ENCODE measurements at regions not wholly inside any gene's neighbourhood (a gene's known extent, or its start where the extent isn't known, plus 50 kb on each side); places are given as distances from the start of the nearest gene placed in this dataset.

DNA sequence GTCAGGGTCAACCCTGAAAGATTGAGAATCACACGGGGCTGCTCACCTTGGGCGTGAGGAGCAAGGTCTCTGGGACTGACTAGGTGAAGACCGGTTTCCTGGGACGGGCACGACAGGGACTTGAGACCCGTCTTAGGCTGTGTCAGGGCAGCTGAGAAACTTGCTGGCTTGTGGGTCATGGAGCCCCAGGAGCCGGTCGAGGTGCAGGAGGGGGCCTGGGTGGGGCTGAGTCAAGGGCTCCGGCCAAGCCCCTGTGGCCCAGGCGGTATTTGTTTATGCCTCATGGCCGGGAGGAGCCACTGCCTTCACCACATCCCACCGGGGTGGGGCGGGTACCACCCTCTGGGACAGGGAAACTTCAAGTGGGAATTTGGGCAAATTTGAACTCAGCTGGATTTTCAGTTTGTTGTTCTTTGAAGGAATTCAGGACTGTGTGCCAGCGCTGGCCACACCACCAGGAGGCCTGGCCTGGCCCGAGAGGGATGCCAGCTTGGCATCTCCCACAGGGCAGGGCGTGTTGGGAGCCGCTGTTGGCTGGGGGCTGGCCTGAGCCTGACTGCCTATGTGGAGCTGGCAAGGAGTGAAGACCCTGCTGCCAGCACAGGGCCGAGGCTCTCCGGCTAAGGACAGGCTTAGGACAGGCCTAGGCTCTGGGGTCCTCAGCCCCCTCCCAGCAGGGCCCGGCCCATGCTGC is 116.1 kb downstream of the METRNL start:
- H3K4me3 ChIP-seq (replicated peaks; ENCODE audit: low read depth, low read length) = no peak overlapping the region
- DNase-seq (ENCODE audit: low read depth) = peak; percentile 21
- TF ChIP-seq, protein P1, sequence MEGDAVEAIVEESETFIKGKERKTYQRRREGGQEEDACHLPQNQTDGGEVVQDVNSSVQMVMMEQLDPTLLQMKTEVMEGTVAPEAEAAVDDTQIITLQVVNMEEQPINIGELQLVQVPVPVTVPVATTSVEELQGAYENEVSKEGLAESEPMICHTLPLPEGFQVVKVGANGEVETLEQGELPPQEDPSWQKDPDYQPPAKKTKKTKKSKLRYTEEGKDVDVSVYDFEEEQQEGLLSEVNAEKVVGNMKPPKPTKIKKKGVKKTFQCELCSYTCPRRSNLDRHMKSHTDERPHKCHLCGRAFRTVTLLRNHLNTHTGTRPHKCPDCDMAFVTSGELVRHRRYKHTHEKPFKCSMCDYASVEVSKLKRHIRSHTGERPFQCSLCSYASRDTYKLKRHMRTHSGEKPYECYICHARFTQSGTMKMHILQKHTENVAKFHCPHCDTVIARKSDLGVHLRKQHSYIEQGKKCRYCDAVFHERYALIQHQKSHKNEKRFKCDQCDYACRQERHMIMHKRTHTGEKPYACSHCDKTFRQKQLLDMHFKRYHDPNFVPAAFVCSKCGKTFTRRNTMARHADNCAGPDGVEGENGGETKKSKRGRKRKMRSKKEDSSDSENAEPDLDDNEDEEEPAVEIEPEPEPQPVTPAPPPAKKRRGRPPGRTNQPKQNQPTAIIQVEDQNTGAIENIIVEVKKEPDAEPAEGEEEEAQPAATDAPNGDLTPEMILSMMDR (IDR thresholded peaks at IDR 0.05; ENCODE audit: low read length, missing control alignments) = no peak

DNA sequence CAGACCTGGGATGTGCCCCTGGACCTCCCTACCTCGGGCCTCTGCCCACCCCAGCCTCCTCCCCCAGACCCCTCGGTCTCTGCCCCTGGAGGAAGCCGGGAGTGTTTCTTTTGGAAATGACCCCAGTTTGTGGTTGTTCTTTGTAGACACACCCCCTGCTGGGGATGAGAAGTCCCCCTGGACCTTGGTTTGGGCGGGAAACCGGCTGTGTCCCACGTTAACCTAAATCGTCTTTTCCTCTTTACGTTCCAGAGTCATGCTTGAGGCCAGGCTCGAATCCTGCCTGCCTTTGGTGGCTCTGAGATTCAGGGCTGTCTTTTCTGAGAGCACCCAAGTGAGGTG is 116.6 kb downstream of the METRNL start:
- H3K4me3 ChIP-seq (replicated peaks; ENCODE audit: low read depth, low read length) = no peak overlapping the region
- TF ChIP-seq, protein P1 (IDR thresholded peaks at IDR 0.05; ENCODE audit: low read length, missing control alignments) = no peak
- DNase-seq (ENCODE audit: low read depth) = peak; percentile 24

DNA sequence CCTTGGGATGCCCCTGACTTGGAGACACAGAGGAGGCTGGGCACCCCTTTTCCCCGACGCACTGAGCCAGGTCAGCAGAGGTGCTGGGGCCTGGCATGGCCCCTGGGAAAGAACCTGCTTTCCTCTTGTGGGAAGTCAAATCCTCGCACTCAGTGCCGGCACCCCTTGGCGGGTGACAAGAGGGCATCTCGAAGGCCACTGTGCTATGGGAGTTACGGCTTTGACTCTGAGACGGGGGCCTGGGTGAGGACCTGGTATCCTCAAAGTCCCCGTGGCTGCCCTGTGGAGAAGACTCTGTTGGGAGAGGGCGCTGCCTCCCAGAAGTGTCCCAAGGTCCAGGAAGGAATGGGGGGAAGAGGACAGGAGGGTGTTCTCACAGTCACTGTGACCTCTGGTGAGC is 117.0 kb downstream of the METRNL start:
- no peak overlapping the region for H3K4me3 ChIP-seq (replicated peaks; ENCODE audit: low read depth, low read length)
- DNase-seq (ENCODE audit: low read depth) = no peak
- TF ChIP-seq, protein P1 (IDR thresholded peaks at IDR 0.05; ENCODE audit: low read length, missing control alignments) = no peak

DNA sequence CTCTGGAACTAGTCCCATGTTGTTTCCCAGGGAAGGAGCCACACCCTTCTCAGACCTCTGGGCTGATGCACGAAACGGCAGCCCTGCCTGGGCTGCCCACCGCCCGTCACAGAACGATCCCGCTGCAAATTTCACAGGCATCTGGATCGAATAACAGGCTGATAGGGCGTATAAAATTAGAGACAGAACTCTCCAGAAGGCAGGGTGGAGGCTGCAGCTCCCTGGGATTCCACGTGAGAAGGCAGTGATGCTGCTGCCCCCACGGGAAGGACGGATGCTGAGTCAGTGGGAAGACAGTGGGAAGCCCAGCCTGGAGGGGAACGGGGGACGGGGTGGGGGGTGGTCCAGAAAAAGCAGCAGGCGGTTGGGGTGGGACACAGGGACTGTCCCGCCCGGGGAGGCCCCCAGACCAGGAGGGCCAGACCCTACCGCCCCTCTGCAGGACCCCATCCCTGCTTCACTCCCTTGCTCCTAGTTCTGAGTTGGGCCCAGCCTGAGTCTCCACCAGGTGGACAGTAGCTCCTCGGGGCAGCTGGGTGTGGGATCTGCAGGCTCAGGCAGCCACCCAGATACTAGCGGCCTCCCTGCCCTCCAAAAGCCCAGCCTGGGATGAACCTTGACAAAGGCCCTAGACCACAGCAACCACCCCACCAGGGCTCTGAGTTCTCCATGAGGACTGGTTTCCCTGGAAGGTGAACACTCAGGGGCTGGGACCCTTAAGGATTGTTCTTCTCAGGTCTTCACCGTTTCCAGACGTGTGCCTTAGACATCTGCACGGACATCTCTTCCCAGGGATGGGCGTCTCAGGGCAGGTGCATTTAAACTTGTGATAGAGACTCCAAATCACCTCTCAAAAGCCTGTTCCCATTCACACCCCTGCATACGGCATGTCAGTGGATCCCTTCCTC is 117.8 kb downstream of the METRNL start:
- TF ChIP-seq, protein P1 (IDR thresholded peaks at IDR 0.05; ENCODE audit: low read length, missing control alignments) = no peak
- no peak for DNase-seq (ENCODE audit: low read depth)
- no peak overlapping the region for H3K4me3 ChIP-seq (replicated peaks; ENCODE audit: low read depth, low read length)

DNA sequence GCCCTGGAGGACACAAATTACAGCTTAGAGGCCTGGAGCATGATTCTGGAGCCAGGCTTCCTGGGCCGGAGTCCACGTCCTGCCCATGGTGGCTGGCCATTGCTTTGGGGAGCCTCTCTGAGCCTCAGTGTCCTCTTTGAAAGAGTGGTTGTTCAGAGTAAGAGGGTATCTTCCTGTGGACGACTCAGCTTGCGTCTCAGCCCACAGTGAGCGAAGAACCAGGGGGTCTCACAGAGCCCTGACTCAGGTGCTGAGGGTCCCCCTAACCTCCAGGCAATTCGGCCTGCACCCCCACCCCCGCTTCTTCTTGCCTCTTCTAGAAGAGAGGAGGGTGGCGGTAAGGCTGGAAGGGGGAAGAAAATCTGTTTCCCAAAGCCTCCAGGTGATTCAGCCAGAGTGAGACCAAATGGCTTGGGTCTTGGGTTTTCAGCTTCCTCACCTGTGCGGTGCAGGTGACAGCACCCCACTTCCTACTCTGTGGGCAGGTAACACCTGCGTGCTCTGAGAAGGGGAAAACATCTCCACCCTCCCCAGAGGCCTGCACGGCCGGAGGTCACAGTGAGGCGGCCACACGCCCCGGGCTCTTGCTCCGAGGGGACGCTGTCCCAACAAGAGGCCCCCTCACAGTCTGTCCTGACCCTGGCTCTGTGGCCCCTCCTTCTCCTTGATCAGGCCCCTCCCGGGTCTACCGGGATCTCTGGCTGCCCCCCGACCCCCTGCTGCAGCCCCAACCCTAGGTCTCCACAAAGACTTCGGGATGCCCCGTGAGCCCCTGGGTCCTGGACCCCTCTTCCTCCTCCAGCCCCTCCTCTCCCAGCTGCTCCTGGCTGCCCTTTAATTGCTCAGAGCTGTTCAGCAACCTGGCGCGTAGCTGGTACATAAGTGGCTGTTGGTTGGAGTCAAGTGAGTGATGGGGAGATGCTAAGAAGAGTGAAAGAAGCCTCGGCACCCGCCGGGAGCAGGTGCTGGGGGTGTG is 119.2 kb downstream of the METRNL start:
- H3K4me3 ChIP-seq (replicated peaks; ENCODE audit: low read depth, low read length) = no peak overlapping the region
- TF ChIP-seq, protein P1 (IDR thresholded peaks at IDR 0.05; ENCODE audit: low read length, missing control alignments) = no peak
- DNase-seq (ENCODE audit: low read depth) = no peak

DNA sequence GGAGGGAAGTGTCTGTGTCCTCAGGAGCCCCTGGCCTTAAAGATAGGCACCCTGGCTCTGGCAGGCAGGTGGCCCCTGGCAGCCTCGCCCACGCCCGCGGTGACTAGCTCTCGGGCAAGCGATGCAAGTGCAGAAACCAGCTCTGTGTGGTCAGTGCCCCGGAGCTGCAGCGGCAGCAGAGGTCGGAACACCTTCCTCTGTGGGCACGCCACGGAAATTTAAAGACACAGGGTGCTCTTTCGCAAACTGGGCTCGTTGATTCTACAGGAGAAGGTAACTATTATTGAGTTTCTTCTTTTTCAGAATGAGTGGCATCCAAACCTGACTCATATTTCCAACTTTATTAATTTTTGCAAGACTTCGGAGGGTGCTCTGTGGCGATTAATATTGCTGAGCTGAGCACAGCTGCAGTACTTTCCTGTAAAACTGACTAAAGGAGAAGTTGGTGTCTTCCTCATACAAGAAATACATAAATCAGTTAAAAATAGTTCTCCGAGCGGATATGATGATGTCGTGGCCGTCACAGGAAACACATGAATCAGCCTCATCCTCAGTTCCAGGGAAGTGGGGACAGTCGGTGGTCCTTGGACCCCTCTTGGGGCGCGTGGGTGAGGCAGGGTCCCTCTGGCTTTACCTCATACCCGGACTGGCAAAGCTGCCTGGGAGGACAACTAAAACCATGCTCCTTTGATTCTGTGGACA is 120.2 kb downstream of the METRNL start:
- TF ChIP-seq, protein P1 (IDR thresholded peaks at IDR 0.05; ENCODE audit: low read length, missing control alignments) = no peak
- no peak overlapping the region for H3K4me3 ChIP-seq (replicated peaks; ENCODE audit: low read depth, low read length)
- no peak for DNase-seq (ENCODE audit: low read depth)
